ENCODE measurements at regions not wholly inside any gene's neighbourhood (a gene's known extent, or its start where the extent isn't known, plus 50 kb on each side); places are given as distances from the start of the nearest gene placed in this dataset.
"Not testable (repeated sequence)": the region's sequence is repeated elsewhere in the genome, so short reads cannot be mapped to it uniquely, and the experiment has no call there.

GRCh38 chr3:71925511-71926261, 140.7 kb upstream of the PROK2 start:
- DNase-seq = not testable (repeated sequence)

- DNase-seq = no peak
Measured at GRCh38 chr3:71924721-71925120, 139.8 kb upstream of the PROK2 start.

GRCh38 chr3:71921036-71921435, 136.1 kb upstream of the PROK2 start:
- DNase-seq = no peak

- no peak for DNase-seq
Measured at GRCh38 chr3:71919572-71919971, 134.6 kb upstream of the PROK2 start.

- no peak for DNase-seq
Measured at GRCh38 chr3:71917545-71917944, 132.6 kb upstream of the PROK2 start.

GRCh38 chr3:71916747-71917369, 131.9 kb upstream of the PROK2 start:
- no peak for DNase-seq

GRCh38 chr3:71912839-71913495, 128.0 kb upstream of the PROK2 start:
- no peak for DNase-seq

GRCh38 chr3:71910108-71910507, 125.2 kb upstream of the PROK2 start:
- no peak for DNase-seq

GRCh38 chr3:71907996-71908395, 123.0 kb upstream of the PROK2 start:
- no peak for DNase-seq

GRCh38 chr3:71906976-71907375, 122.0 kb upstream of the PROK2 start:
- no peak for DNase-seq

- no peak for DNase-seq
Measured at GRCh38 chr3:71905426-71905825, 120.5 kb upstream of the PROK2 start.

GRCh38 chr3:71903936-71904335, 119.0 kb upstream of the PROK2 start:
- no peak for DNase-seq

GRCh38 chr3:71903112-71903495, 118.2 kb upstream of the PROK2 start:
- DNase-seq = no peak

GRCh38 chr3:71902258-71903111, 117.5 kb upstream of the PROK2 start:
- DNase-seq = no peak

GRCh38 chr3:71901645-71902044, 116.7 kb upstream of the PROK2 start:
- DNase-seq = no peak

- DNase-seq = no peak
Measured at GRCh38 chr3:71900057-71900456, 115.1 kb upstream of the PROK2 start.

GRCh38 chr3:71896751-71897150, 111.8 kb upstream of the PROK2 start:
- DNase-seq = no peak

- DNase-seq = no peak
Measured at GRCh38 chr3:71893702-71894479, 108.9 kb upstream of the PROK2 start.

- no peak for DNase-seq
Measured at GRCh38 chr3:71893122-71893521, 108.2 kb upstream of the PROK2 start.

GRCh38 chr3:71891483-71891882, 106.5 kb upstream of the PROK2 start:
- no peak for DNase-seq

- no peak for DNase-seq
Measured at GRCh38 chr3:71890356-71890931, 105.5 kb upstream of the PROK2 start.

- DNase-seq = no peak
Measured at GRCh38 chr3:71887256-71887655, 102.3 kb upstream of the PROK2 start.
